ENCODE measurements at regions not wholly inside any gene's neighbourhood (a gene's known extent, or its start where the extent isn't known, plus 50 kb on each side); places are given as distances from the start of the nearest gene placed in this dataset.

DNA sequence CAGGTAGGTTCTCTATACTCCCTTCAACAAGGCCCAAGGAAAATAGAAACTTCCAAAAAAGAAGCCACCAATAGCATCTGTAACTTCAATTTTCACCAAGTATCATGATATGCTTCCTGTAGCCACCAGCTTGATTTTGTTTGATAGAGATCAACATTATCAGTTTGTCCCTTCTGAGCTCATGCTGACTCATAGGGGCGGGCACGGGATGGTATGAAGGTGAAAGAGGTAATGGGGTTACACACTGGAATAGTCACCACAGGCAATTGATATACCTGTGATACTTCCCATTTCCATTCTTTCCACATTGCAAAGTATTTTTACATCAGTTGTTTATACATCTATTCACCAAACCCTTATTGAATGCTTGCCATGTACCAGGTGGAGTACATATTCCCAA is 134.1 kb downstream of the KCNA5 start:
- TF ChIP-seq, protein P1, sequence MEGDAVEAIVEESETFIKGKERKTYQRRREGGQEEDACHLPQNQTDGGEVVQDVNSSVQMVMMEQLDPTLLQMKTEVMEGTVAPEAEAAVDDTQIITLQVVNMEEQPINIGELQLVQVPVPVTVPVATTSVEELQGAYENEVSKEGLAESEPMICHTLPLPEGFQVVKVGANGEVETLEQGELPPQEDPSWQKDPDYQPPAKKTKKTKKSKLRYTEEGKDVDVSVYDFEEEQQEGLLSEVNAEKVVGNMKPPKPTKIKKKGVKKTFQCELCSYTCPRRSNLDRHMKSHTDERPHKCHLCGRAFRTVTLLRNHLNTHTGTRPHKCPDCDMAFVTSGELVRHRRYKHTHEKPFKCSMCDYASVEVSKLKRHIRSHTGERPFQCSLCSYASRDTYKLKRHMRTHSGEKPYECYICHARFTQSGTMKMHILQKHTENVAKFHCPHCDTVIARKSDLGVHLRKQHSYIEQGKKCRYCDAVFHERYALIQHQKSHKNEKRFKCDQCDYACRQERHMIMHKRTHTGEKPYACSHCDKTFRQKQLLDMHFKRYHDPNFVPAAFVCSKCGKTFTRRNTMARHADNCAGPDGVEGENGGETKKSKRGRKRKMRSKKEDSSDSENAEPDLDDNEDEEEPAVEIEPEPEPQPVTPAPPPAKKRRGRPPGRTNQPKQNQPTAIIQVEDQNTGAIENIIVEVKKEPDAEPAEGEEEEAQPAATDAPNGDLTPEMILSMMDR (IDR thresholded peaks at IDR 0.05) = no peak
- TF ChIP-seq POLR2A (IDR thresholded peaks at IDR 0.05) = no peak

Data from adrenal gland (tissue), 5 donors.